Endothelial cell of umbilical vein (primary cell): ENCODE measurements at regions not wholly inside any gene's neighbourhood (a gene's known extent, or its start where the extent isn't known, plus 50 kb on each side); places are given as distances from the start of the nearest gene placed in this dataset.
A peak's percentile ranks its signal among the peaks of the same experiment; 100 is the strongest.

Experiments used
- BruUV-seq: library from RNA; stranded (reverse); fragments of 400-500 nt; replicated peaks from 2 replicates; lab custom pipeline; 2021; lab: Mats Ljungman, UMichigan
- CTCF ChIA-PET: fragments of 300-600, 350-600 bp; sonication (Branson Sonifier 250); formaldehyde crosslinking; loops from one replicate; lab custom pipeline; 2021; ENCODE audit warnings: antibody characterized with exemption, inconsistent platforms; lab: Charles Lee
- POLR2A ChIA-PET: fragments of 300-600, 350-600 bp; sonication (Branson Sonifier 250); formaldehyde crosslinking; loops from one replicate; lab custom pipeline; 2021; ENCODE audit warnings: antibody characterized with exemption, inconsistent platforms; lab: Charles Lee
- DNase-seq: peaks from one replicate; pipeline ENCODE4 v3.0.0-alpha.2; 2011; ENCODE audit warnings: low read depth, low spot score
- FAIRE-seq: peaks from 2 replicates; lab custom pipeline; 2011; peaks lifted over from hg19 to GRCh38; lab: Jason Lieb, UNC
- H2AFZ ChIP-seq: 2 replicates; pipeline ENCODE4 v1.6.0; 2012; ENCODE audit warnings: low read depth, low read length, control low read depth, inconsistent platforms
- H3K27ac ChIP-seq: 2 replicates; pipeline ENCODE4 v1.5.1; 2011; ENCODE audit warnings: low read depth, mild to moderate bottlenecking, control low read depth, low read length, moderate library complexity; ENCODE audit not compliant: insufficient read depth
- H3K27me3 ChIP-seq, 2 experiments: 2 replicates each; pipeline versions ENCODE4 v1.6.0 to v1.6.1; 2011; ENCODE audit warnings: low read length in 2 of 2, mixed read lengths in 1 of 2; ENCODE audit not compliant: control insufficient read depth in 2 of 2, insufficient read depth in 2 of 2
- H3K36me3 ChIP-seq, 2 experiments: 2 replicates in 1 of 2; 3 replicates in 1 of 2; pipeline ENCODE4 v1.5.1; 2011; ENCODE audit warnings: low read length in 2 of 2, mild to moderate bottlenecking in 1 of 2, moderate library complexity in 1 of 2; ENCODE audit not compliant: control insufficient read depth in 2 of 2, insufficient read depth in 2 of 2; ENCODE audit errors: extremely low read depth in 1 of 2
- H3K4me1 ChIP-seq: 3 replicates; pipeline ENCODE4 v1.5.1; 2011; ENCODE audit warnings: mild to moderate bottlenecking, low read length; ENCODE audit not compliant: control insufficient read depth, insufficient read depth; ENCODE audit errors: extremely low read depth
- H3K4me2 ChIP-seq: 2 replicates; pipeline ENCODE4 v1.6.1; 2011; ENCODE audit warnings: low read length, control low read depth, mixed read lengths; ENCODE audit not compliant: insufficient read depth
- H3K4me3 ChIP-seq, 3 experiments: fragments of 200-600 bp in 1 of 3; sonication (generic), shearing (Covaris generic) in 1 of 3; replicated peaks in 1 of 3; 2 replicates each; pipeline ENCODE4 v1.5.1; 2011 to 2016; ENCODE audit warnings: control low read depth in 3 of 3, low read length in 3 of 3, mild to moderate bottlenecking in 2 of 3, inconsistent platforms in 1 of 3, low read depth in 1 of 3, moderate library complexity in 1 of 3; ENCODE audit not compliant: insufficient read depth in 1 of 3
- H3K79me2 ChIP-seq: 2 replicates; pipeline ENCODE4 v1.6.0; 2012; ENCODE audit warnings: low read length, inconsistent platforms; ENCODE audit not compliant: control insufficient read depth, insufficient read depth
- H3K9ac ChIP-seq: replicated peaks from 2 replicates; pipeline ENCODE3; 2011; ENCODE audit warnings: low read length, control low read depth; ENCODE audit not compliant: insufficient read depth; ENCODE audit errors: extremely low read depth
- H3K9me1 ChIP-seq: replicated peaks from 3 replicates; pipeline ENCODE4 v1.6.0; 2011; ENCODE audit warnings: mild to moderate bottlenecking, low read length; ENCODE audit not compliant: control insufficient read depth, insufficient read depth; ENCODE audit errors: extremely low read depth
- H3K9me3 ChIP-seq: replicated peaks from 2 replicates; pipeline ENCODE4 v1.5.1; 2012; ENCODE audit warnings: low read length, inconsistent platforms; ENCODE audit not compliant: control insufficient read depth, insufficient read depth
- H4K20me1 ChIP-seq: replicated peaks from 2 replicates; pipeline ENCODE3; 2011; ENCODE audit warnings: mild to moderate bottlenecking, low read length; ENCODE audit not compliant: control insufficient read depth, insufficient read depth; ENCODE audit errors: extremely low read depth
- FOS ChIP-seq: IDR thresholded peaks from 2 replicates; pipeline ENCODE4 v1.6.1; 2011; ENCODE audit warnings: mild to moderate bottlenecking, low read length, moderate library complexity, borderline replicate concordance; ENCODE audit not compliant: insufficient read depth
- JUN ChIP-seq: IDR thresholded peaks from 2 replicates; pipeline ENCODE4 v1.6.1; 2011; ENCODE audit warnings: borderline replicate concordance, low read depth; ENCODE audit not compliant: insufficient read length, insufficient read depth
- MYC ChIP-seq: IDR thresholded peaks from one replicate; pipeline ENCODE4 v1.6.1; 2011; ENCODE audit warnings: mild to moderate bottlenecking, low read depth, low read length
- dilution Hi-C: fragments of 300-500 bp; cut with MboI; formaldehyde crosslinking; loops from one replicate; pipeline ENCODE4 v1.15.0; 2019; ENCODE audit warnings: low sequenced_read_pairs; ENCODE audit not compliant: extremely low pct_ligation_motif_present
- intact Hi-C: fragments of 100-400 bp; cut with micrococcal nuclease; formaldehyde crosslinking; loops from one replicate; pipeline ENCODE4 v1.10.0; 2022
- TF ChIP-seq, protein P1 (sequence below), 2 donors: IDR thresholded peaks; 1 replicate in 1 of 2; 2 replicates in 1 of 2; pipeline ENCODE4 v1.5.1; 2011; ENCODE audit warnings: low read length in 2 of 2, mild to moderate bottlenecking in 2 of 2, moderate library complexity in 2 of 2, control low read depth in 1 of 2, inconsistent platforms in 1 of 2, low read depth in 1 of 2; ENCODE audit not compliant: insufficient read depth in 1 of 2; ENCODE audit errors: extremely low read depth in 1 of 2

DNA sequence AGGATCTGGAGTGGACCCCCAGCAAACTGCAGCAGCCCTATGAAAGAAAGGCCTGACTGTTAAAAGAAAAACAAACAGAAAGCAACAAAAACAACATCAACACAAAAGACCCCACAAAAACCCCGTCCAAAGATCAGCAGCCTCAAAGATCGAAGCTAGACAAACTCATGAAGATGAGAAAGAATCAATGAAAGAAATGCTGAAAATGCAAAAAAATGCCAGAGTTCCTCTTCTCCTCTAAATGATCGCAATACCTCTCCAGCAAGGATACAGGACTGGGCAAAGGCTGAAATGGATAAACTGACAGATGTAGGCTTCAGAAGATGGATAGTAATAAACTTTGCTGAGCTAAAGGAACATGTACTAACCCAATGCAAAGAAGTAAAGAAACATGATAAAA is 526.3 kb upstream of the DAB2 start:
- H3K9me3 ChIP-seq: no peaks in the 10 kb centered on the region
- no peaks in the 10 kb centered on the region for H3K4me1 ChIP-seq
- no peaks in the 10 kb centered on the region for H4K20me1 ChIP-seq
- FAIRE-seq (no peak), DNase-seq (no peak)
- no peaks in the 10 kb centered on the region for H3K36me3 ChIP-seq
- no peaks in the 10 kb centered on the region for H3K27me3 ChIP-seq
- H3K4me2 ChIP-seq: no peak overlapping the region
- BruUV-seq: no TSS peak
- dilution Hi-C loops: no loop called here
- no peak for TF ChIP-seq MYC
- TF ChIP-seq FOS: no peak
- H2AFZ ChIP-seq: no peak overlapping the region
- no peaks in the 10 kb centered on the region for H3K9me1 ChIP-seq
- H3K79me2 ChIP-seq: no peaks in the 10 kb centered on the region
- no peak overlapping the region for H3K4me3 ChIP-seq
- ChIA-PET POLR2A (no interaction called here), CTCF (interaction anchor here (1.7 kb wide), 1 partner anchor 10 kb away, joined by 4 read pairs; no protein-coding TSS in a partner anchor)
- H3K27ac ChIP-seq: no peak overlapping the region
- H3K9ac ChIP-seq: no peak overlapping the region
- intact Hi-C loops: no loop called here

DNA sequence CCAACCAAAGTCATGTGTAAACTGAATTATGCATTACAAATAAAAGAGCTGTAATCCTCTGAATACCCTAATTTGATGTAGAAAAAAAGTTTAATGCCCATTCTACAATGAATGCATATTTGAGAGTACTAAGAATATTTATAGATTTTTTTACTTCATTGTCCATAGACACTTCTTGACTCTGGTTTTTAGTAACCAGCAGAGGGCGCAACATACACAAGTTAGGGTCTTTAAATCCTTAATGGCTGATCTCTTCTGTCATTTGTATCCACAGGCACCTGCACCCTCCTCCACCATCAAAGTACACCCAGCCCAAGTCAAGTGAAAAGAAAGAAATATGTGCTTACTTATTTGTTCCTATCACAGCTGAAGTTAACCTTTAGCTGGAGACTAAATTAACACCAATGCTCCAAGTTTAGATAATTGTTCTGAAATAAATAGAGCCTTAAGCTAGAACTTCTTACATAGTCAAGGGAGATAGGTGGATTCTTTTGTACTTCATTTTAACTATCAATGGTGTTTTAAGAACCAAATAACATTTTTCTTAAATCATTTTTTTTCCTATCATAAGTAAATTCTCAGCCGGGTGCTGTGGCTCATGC is 524.2 kb upstream of the DAB2 start:
- Histone ChIP-seq H3K9me3 (no peaks in the 10 kb centered on the region), H3K9me1 (peaks cover 2% of the 10 kb centered on the region), H2AFZ (no peak overlapping the region), H3K27ac (no peak overlapping the region), H3K79me2 (no peaks in the 10 kb centered on the region), H3K4me3 (no peak overlapping the region), H3K27me3 (no peaks in the 10 kb centered on the region), H3K4me1 (no peaks in the 10 kb centered on the region), H3K36me3 (no peaks in the 10 kb centered on the region), H4K20me1 (no peaks in the 10 kb centered on the region), H3K9ac (no peak overlapping the region), H3K4me2 (no peak overlapping the region)
- intact Hi-C loops: loop anchor here (1.0 to 10.0 kb wide), 11 partner anchors 216 to 787 kb away; no protein-coding TSS in a partner anchor
- dilution Hi-C loops: no loop called here
- FAIRE-seq (peak; percentile 88), DNase-seq (peak; percentile 77)
- no TSS peak for BruUV-seq
- ChIA-PET CTCF (interaction anchor here (0.6 to 3.1 kb wide), 36 partner anchors 8 to 930 kb away, joined by 3 to 93 read pairs (median 4); partner anchors contain the start of gene PTGER4), POLR2A (no interaction called here)
- TF ChIP-seq JUN: no peak
- TF ChIP-seq, protein P1, sequence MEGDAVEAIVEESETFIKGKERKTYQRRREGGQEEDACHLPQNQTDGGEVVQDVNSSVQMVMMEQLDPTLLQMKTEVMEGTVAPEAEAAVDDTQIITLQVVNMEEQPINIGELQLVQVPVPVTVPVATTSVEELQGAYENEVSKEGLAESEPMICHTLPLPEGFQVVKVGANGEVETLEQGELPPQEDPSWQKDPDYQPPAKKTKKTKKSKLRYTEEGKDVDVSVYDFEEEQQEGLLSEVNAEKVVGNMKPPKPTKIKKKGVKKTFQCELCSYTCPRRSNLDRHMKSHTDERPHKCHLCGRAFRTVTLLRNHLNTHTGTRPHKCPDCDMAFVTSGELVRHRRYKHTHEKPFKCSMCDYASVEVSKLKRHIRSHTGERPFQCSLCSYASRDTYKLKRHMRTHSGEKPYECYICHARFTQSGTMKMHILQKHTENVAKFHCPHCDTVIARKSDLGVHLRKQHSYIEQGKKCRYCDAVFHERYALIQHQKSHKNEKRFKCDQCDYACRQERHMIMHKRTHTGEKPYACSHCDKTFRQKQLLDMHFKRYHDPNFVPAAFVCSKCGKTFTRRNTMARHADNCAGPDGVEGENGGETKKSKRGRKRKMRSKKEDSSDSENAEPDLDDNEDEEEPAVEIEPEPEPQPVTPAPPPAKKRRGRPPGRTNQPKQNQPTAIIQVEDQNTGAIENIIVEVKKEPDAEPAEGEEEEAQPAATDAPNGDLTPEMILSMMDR (IDR thresholded peaks at IDR 0.05; ENCODE audit: extremely low read depth in 1 of 2, insufficient read depth in 1 of 2, low read depth in 1 of 2, low read length in 2 of 2): peak; percentile 49 to 55
